SK-N-SH (cell line): ENCODE measurements at regions not wholly inside any gene's neighbourhood (a gene's known extent, or its start where the extent isn't known, plus 50 kb on each side); places are given as distances from the start of the nearest gene placed in this dataset.

Experiments
- EP300 ChIP-seq, 2 experiments: IDR thresholded peaks; 2 replicates each; pipeline versions ENCODE4 v1.4.0 to v1.6.1; 2012; ENCODE audit warnings: borderline replicate concordance in 1 of 2, low read depth in 1 of 2, low read length in 1 of 2
- FOXJ3 ChIP-seq: sonication (generic); formaldehyde crosslinking; IDR thresholded peaks from 2 replicates; pipeline ENCODE4 v1.5.1; 2020; ENCODE audit warnings: mild to moderate bottlenecking, missing genetic modification reagents
- MEF2A ChIP-seq: IDR thresholded peaks from 2 replicates; pipeline ENCODE4 v1.4.0; 2012; ENCODE audit warnings: low read depth, borderline replicate concordance
- NRF1 ChIP-seq: IDR thresholded peaks from 2 replicates; pipeline ENCODE4 v1.6.1; 2012; ENCODE audit warnings: low read depth, mild to moderate bottlenecking, low read length
- SMC3 ChIP-seq: IDR thresholded peaks from 2 replicates; pipeline ENCODE4 v1.6.1; 2012; ENCODE audit warnings: low read depth, low read length, improper control_type of control experiment
- TAF1 ChIP-seq: IDR thresholded peaks from 2 replicates; pipeline ENCODE4 v1.6.1; 2012; ENCODE audit warnings: low read depth, mild to moderate bottlenecking, low read length, moderate library complexity, borderline replicate concordance
- TF ChIP-seq, protein P1 (sequence below): fragments of 200-600 bp; sonication (generic); IDR thresholded peaks from 2 replicates; pipeline ENCODE4 v1.6.1; 2017; ENCODE audit warnings: antibody characterized with exemption, mild to moderate bottlenecking, moderate library complexity

DNA sequence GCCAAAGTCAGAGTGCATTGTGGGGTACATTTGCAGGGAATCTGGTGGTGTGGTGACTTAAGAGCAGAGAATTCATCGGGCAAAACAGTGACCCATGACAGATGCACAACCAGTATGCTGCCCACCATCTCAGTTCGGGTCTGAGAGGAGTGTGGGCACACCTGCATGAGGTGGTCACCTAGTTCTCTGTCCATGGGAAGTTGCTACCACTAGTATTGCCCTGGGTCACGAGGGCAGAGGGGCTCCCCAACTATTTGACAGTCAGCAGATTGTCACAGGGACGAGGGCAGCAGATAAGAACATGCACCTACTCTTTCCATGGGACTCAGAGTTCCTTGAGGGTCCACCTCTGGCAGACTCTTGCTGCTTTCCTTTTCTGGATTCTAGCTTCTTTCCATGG lies 305.2 kb upstream of the MAOA start:
- no peak for TF ChIP-seq NRF1
- no peak for TF ChIP-seq SMC3
- no peak for TF ChIP-seq EP300 (IDR thresholded peaks at IDR 0.05; ENCODE audit: borderline replicate concordance in 1 of 2, low read depth in 1 of 2, low read length in 1 of 2)
- TF ChIP-seq, protein P1, sequence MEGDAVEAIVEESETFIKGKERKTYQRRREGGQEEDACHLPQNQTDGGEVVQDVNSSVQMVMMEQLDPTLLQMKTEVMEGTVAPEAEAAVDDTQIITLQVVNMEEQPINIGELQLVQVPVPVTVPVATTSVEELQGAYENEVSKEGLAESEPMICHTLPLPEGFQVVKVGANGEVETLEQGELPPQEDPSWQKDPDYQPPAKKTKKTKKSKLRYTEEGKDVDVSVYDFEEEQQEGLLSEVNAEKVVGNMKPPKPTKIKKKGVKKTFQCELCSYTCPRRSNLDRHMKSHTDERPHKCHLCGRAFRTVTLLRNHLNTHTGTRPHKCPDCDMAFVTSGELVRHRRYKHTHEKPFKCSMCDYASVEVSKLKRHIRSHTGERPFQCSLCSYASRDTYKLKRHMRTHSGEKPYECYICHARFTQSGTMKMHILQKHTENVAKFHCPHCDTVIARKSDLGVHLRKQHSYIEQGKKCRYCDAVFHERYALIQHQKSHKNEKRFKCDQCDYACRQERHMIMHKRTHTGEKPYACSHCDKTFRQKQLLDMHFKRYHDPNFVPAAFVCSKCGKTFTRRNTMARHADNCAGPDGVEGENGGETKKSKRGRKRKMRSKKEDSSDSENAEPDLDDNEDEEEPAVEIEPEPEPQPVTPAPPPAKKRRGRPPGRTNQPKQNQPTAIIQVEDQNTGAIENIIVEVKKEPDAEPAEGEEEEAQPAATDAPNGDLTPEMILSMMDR = no peak
- TF ChIP-seq MEF2A = no peak
- TF ChIP-seq TAF1 = no peak
- TF ChIP-seq FOXJ3 = no peak
